Mucosa of descending colon (tissue), 3 donors: ENCODE measurements at regions not wholly inside any gene's neighbourhood (a gene's known extent, or its start where the extent isn't known, plus 50 kb on each side); places are given as distances from the start of the nearest gene placed in this dataset.

Experiments used
- ATAC-seq: fragments of 200-7000 bp; cut with Tn5 transposase; one replicate; pipeline ENCODE4 v1.9.1; 2020; ENCODE audit warnings: mild to moderate bottlenecking, moderate library complexity
- DNase-seq, 3 donors: peaks; one replicate each; pipeline ENCODE4 v3.0.0-alpha.2; 2020
- H3K36me3 ChIP-seq: fragments of 200-600 bp; one replicate; pipeline ENCODE4 v1.8.0; 2021; ENCODE audit warnings: low read depth, mild to moderate bottlenecking
- H3K4me1 ChIP-seq: fragments of 200-600 bp; one replicate; pipeline ENCODE4 v1.8.0; 2021; ENCODE audit warnings: low read depth, mild to moderate bottlenecking
- H3K4me3 ChIP-seq: fragments of 200-600 bp; one replicate; pipeline ENCODE4 v1.8.0; 2021; ENCODE audit warnings: mild to moderate bottlenecking
- H3K9me3 ChIP-seq: fragments of 200-600 bp; one replicate; pipeline ENCODE4 v1.8.0; 2021; ENCODE audit warnings: mild to moderate bottlenecking
- intact Hi-C, 2 donors: fragments of 100-400 bp; cut with DNase I in 1 of 2; cut with micrococcal nuclease in 1 of 2; formaldehyde crosslinking; loops; one replicate each; pipeline versions ENCODE4 v1.11.0 to v1.11.1; 2022; cut with DNase I, micrococcal nuclease
- TF ChIP-seq, protein P1 (sequence below): fragments of 200-600 bp; IDR thresholded peaks from one replicate; pipeline ENCODE4 v1.8.0; 2022; ENCODE audit warnings: antibody characterized with exemption, mild to moderate bottlenecking
- donor health status: DM: no; HTN: no; CAD: no; lungs with moderate emphysema.
- donor health status: DM: no; HTN: no; CAD: no.
- donor health status: DM: no; HTN: yes; CAD: no.

DNA sequence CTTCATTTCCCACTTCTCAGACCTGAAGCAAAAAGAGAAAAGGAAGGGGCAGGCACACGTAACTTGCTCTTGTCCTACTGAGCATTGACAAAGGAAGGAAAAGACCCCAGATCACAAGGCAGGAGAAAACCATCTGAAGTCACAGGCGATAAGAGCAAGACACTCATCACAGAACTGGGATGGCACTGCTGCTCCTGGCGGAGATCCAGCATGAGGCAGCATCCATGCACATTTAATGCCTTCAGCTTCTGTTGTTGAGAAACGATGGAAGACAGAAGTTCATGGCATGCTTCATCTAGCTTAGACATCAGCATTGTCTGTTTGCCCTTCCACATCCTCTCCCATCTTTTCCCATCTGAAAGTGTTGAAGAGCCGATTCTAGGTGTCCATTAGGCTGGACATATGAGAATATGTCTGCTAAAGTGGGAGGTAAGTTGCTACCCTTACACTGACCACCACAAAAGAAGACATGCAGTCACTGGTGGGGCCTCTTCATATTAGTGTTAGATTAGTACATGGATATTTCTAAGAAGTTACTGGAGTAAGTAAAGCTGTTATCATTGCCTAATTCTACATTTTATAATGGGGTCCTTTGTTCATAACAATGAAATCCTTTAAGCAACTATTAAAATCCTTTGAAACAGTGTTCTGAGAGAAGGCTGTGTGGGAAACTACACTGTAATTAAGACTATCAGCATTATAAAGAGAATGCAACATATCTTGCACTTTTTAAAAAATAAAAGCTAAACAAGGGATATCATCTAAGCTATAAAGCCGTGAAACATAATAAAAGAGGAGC lies 618.5 kb downstream of the C6orf118 start:
- ATAC-seq (no peak), DNase-seq (no peak)
- intact Hi-C loops, result no loop called here
- Histone ChIP-seq H3K36me3 (no peaks in the 10 kb centered on the region), H3K4me1 (no peaks in the 10 kb centered on the region), H3K9me3 (peaks cover 55% of the 10 kb centered on the region), H3K4me3 (no peak overlapping the region)
- TF ChIP-seq, protein P1, sequence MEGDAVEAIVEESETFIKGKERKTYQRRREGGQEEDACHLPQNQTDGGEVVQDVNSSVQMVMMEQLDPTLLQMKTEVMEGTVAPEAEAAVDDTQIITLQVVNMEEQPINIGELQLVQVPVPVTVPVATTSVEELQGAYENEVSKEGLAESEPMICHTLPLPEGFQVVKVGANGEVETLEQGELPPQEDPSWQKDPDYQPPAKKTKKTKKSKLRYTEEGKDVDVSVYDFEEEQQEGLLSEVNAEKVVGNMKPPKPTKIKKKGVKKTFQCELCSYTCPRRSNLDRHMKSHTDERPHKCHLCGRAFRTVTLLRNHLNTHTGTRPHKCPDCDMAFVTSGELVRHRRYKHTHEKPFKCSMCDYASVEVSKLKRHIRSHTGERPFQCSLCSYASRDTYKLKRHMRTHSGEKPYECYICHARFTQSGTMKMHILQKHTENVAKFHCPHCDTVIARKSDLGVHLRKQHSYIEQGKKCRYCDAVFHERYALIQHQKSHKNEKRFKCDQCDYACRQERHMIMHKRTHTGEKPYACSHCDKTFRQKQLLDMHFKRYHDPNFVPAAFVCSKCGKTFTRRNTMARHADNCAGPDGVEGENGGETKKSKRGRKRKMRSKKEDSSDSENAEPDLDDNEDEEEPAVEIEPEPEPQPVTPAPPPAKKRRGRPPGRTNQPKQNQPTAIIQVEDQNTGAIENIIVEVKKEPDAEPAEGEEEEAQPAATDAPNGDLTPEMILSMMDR, result no peak

DNA sequence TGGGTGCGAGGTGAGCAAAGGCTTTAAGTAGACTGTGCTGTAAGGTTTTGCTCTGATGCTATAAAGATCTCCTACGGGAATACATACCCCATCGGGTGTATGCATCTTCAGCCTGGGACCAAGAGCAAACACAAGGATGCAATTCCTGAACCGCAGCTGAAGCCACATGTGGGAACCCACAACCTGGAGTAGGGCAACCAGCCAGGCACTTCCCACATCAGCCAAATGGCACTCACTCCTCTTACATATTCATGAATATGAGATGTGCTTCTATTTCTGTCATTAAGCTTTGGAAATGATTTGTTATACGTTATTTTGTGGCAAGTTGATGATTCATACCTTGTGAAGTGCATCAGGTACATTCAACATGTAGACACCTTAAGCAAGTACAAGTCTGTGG lies 619.2 kb downstream of the C6orf118 start:
- no peak for DNase-seq
- no peak for ATAC-seq
- TF ChIP-seq, protein P1, result no peak
- Histone ChIP-seq H3K9me3 (peaks cover 52% of the 10 kb centered on the region), H3K36me3 (no peaks in the 10 kb centered on the region), H3K4me1 (no peaks in the 10 kb centered on the region), H3K4me3 (no peak overlapping the region)
- intact Hi-C loops, result no loop called here

DNA sequence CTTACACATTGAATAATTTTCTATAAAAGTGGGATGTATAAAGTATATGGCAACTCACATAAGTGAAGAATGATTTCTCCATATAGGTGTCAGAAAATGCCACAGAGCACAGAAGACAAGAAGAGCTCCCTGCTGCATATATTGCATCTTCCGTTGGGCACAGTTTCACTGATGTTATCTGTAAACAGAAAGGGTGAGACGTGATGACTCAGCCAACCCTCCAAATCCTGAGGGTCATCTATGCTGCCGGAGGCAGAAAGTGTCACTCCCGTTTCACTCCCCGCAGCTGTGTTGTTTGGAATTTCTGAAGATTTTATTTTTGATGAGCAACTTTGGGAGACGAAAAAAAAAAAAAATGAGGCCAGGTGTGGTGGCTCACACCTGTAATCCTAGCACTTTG lies 644.1 kb downstream of the C6orf118 start:
- no peaks in the 10 kb centered on the region for H3K4me1 ChIP-seq
- no peak overlapping the region for H3K4me3 ChIP-seq
- no peak for DNase-seq
- H3K9me3 ChIP-seq, result peaks cover 52% of the 10 kb centered on the region
- TF ChIP-seq, protein P1, result no peak
- no peaks in the 10 kb centered on the region for H3K36me3 ChIP-seq
- intact Hi-C loops, result no loop called here
- ATAC-seq, result no peak

DNA sequence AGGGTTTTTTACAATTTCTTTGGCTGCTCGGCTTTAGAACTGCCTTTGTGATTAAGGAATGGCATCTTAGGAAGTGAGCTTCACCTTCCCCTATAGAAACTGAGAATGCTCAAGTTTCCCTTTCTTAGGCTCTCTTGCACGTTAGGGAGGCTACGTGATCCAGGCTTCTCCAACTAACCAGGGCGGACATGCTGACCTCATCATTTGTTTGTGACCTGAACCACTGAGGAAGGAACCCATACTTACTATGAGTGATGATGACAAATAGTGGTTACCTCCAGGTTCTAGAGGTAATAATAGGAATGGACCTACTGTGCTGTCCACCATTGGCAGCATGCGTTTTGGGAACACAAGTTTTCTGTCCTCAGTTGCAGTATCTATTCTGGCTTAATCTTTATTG lies 645.8 kb downstream of the C6orf118 start:
- intact Hi-C loops, result no loop called here
- TF ChIP-seq, protein P1, result no peak

DNA sequence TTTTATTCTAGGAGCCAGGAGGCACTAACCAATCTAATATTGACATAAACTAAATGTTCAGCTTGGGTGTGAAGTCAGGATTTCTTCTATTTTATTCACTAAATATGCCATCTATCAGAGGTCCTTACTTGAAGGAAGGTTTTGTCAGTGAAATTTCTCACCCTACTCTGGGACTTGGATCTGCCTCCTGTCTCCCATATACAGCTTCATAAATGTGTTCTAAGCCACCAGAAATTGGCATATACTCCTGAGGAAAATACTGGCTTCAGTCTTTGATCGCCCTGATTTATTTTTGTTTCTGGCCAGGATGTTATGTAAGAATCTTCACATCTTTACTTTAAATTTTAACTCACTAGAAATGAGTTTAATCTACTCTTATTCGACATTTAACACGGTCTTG lies 647.7 kb downstream of the C6orf118 start:
- no peaks in the 10 kb centered on the region for H3K36me3 ChIP-seq
- DNase-seq, result no peak
- intact Hi-C loops, result no loop called here
- H3K9me3 ChIP-seq, result peaks cover 38% of the 10 kb centered on the region
- TF ChIP-seq, protein P1, result no peak
- no peaks in the 10 kb centered on the region for H3K4me1 ChIP-seq
- H3K4me3 ChIP-seq, result no peak overlapping the region
- ATAC-seq, result no peak

More for the DNA sequence above, 645.8 kb downstream of the C6orf118 start:
- no peak overlapping the region for H3K4me3 ChIP-seq
- H3K9me3 ChIP-seq, result peaks cover 39% of the 10 kb centered on the region
- ATAC-seq (no peak), DNase-seq (no peak)
- no peaks in the 10 kb centered on the region for H3K4me1 ChIP-seq
- H3K36me3 ChIP-seq, result no peaks in the 10 kb centered on the region
